ENCODE measurements at regions not wholly inside any gene's neighbourhood (a gene's known extent, or its start where the extent isn't known, plus 50 kb on each side); places are given as distances from the start of the nearest gene placed in this dataset.

DNA sequence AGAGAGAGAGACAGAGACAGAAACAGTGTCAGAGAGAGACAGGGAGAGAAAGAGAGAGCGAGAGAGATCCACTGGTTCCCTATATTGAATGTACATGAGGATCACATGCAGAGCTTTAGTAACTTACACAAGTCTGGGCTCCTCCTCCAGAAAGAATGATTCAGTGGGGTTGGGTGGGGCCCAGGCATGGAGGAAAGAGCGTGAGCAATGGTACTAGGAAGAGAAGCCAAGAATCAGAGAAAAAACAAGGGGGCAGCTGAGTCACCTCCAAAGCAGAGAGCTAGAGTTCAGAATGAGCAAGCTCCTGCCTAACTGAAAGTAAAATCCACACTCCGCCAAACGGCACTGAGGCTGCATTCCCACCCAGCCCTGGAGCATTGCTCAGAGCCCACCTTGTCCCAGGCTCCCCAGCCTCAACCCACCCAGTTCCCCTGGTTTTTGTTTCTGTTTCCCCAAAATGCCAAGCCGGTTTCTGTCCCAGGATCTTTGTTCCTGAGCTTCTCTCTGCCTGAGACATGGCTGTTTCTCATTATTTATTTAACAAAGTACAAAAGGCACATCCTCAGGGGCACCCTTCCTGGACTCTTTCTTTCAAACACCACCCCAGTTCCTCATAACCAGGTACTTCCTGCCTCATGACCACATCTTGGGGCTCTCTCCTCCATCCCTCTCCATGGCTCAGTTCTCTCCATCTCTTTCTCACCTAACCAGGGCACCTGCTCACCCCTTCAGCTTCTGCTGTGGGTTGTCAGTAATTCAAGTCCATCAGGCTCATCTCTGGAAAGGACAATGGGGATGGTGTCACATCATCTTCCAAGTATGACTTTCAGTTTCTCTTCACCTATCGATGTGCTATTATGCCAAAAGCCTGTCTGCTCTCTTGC, 670.3 kb upstream of the TBX3 start:
- TF ChIP-seq EP300 (IDR thresholded peaks at IDR 0.05; ENCODE audit: borderline replicate concordance) (no peak), EGR1 (IDR thresholded peaks at IDR 0.05) (no peak), YY1 (IDR thresholded peaks at IDR 0.05; ENCODE audit: low read depth) (no peak), NFIC (IDR thresholded peaks at IDR 0.05) (no peak), CEBPB (IDR thresholded peaks at IDR 0.05) (no peak), FOXM1 (IDR thresholded peaks at IDR 0.05; ENCODE audit: borderline replicate concordance, low read depth) (no peak), CREB1 (IDR thresholded peaks at IDR 0.05; ENCODE audit: low read depth) (no peak)
- TF ChIP-seq, protein P1, sequence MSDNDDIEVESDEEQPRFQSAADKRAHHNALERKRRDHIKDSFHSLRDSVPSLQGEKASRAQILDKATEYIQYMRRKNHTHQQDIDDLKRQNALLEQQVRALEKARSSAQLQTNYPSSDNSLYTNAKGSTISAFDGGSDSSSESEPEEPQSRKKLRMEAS (IDR thresholded peaks at IDR 0.05) = no peak
- TF ChIP-seq, protein P2, sequence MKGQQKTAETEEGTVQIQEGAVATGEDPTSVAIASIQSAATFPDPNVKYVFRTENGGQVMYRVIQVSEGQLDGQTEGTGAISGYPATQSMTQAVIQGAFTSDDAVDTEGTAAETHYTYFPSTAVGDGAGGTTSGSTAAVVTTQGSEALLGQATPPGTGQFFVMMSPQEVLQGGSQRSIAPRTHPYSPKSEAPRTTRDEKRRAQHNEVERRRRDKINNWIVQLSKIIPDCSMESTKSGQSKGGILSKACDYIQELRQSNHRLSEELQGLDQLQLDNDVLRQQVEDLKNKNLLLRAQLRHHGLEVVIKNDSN (IDR thresholded peaks at IDR 0.05) = no peak

DNA sequence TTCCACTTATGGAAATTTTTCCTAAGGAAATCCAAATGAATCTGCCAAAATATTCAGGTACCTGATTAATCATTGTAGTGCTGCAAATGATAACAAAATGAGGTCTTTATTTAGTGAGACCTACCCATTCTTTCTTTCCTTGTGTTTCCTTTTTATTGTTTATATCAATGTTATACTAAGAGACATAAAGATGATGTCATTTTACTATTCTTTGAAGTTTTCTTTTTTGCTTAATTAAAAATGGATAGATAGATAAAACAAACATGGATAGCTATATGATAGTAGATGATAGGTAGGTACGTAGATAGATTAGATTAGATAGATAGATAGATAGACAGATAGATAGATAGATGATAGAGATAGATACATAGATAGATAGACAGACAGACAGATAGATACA, 669.5 kb upstream of the TBX3 start:
- no peak for TF ChIP-seq RAD21 (IDR thresholded peaks at IDR 0.05; ENCODE audit: low read depth)
- no peak for TF ChIP-seq TEAD4 (IDR thresholded peaks at IDR 0.05)
- TF ChIP-seq YY1 (IDR thresholded peaks at IDR 0.05; ENCODE audit: low read depth) = no peak
- TF ChIP-seq NFIC (IDR thresholded peaks at IDR 0.05) = no peak
- no peak for TF ChIP-seq EP300 (IDR thresholded peaks at IDR 0.05; ENCODE audit: borderline replicate concordance)
- TF ChIP-seq TCF12 (IDR thresholded peaks at IDR 0.05; ENCODE audit: low read depth) = no peak
- TF ChIP-seq TAF1 (IDR thresholded peaks at IDR 0.05; ENCODE audit: low read depth) = no peak
- TF ChIP-seq EGR1 (IDR thresholded peaks at IDR 0.05) = no peak
- TF ChIP-seq, protein P1 (IDR thresholded peaks at IDR 0.05) = no peak
- TF ChIP-seq, protein P3, sequence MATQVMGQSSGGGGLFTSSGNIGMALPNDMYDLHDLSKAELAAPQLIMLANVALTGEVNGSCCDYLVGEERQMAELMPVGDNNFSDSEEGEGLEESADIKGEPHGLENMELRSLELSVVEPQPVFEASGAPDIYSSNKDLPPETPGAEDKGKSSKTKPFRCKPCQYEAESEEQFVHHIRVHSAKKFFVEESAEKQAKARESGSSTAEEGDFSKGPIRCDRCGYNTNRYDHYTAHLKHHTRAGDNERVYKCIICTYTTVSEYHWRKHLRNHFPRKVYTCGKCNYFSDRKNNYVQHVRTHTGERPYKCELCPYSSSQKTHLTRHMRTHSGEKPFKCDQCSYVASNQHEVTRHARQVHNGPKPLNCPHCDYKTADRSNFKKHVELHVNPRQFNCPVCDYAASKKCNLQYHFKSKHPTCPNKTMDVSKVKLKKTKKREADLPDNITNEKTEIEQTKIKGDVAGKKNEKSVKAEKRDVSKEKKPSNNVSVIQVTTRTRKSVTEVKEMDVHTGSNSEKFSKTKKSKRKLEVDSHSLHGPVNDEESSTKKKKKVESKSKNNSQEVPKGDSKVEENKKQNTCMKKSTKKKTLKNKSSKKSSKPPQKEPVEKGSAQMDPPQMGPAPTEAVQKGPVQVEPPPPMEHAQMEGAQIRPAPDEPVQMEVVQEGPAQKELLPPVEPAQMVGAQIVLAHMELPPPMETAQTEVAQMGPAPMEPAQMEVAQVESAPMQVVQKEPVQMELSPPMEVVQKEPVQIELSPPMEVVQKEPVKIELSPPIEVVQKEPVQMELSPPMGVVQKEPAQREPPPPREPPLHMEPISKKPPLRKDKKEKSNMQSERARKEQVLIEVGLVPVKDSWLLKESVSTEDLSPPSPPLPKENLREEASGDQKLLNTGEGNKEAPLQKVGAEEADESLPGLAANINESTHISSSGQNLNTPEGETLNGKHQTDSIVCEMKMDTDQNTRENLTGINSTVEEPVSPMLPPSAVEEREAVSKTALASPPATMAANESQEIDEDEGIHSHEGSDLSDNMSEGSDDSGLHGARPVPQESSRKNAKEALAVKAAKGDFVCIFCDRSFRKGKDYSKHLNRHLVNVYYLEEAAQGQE (IDR thresholded peaks at IDR 0.05; ENCODE audit: low read depth) = no peak
- TF ChIP-seq, protein P2 (IDR thresholded peaks at IDR 0.05) = no peak
- TF ChIP-seq FOXM1 (IDR thresholded peaks at IDR 0.05; ENCODE audit: borderline replicate concordance, low read depth) = no peak
- no peak for TF ChIP-seq CEBPB (IDR thresholded peaks at IDR 0.05)
- no peak for TF ChIP-seq CREB1 (IDR thresholded peaks at IDR 0.05; ENCODE audit: low read depth)
- TF ChIP-seq ZBTB7A (IDR thresholded peaks at IDR 0.05; ENCODE audit: low read depth) = no peak

DNA sequence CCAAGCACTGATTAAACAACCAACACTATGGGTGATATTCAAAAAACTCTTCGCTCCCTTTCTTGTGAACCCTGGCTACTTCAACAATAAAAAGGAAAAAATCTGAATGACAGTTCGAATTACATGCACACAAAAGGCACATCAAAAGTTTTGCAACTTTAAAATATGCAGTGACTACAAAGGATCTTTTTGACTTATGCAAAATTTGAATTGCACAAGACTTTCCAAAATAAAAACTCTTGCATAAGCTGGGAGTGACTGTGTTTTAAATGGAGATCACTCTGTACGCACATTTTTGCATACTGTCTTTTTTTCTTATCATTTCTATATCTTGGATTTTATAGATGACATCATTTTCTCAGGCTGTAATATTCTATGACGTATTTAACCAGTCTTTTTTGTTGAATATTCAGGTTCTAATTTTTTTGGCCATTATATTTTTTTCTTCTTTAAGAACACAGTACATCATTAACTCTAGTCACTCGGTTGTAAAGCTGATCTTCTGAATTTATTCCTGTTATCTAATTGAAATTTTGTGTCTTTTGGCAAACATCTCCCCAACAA, 667.6 kb upstream of the TBX3 start:
- TF ChIP-seq, protein P2 (IDR thresholded peaks at IDR 0.05) = no peak
- TF ChIP-seq CREB1 (IDR thresholded peaks at IDR 0.05; ENCODE audit: low read depth) (no peak), TAF1 (IDR thresholded peaks at IDR 0.05; ENCODE audit: low read depth) (no peak)
- TF ChIP-seq, protein P1 (IDR thresholded peaks at IDR 0.05) = no peak

DNA sequence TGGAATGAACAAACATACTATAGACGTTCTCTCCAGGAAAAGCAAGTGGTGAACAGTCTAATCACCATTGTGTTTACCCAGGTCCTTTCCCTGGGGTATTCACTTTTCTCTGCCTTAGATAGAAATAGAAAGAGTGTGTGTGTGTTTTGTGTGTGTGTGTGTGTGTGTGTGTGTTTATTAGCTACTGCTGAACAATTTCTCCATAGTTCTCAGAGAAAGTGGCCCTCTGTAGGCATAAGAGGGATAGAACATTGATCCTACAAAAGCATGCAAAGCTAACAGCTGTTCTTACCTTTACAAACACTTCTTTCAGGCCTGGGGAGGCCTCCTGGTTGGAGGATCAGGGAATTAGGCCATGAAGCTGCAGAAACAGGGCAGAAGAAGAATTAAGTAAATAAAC, 665.7 kb upstream of the TBX3 start:
- TF ChIP-seq TEAD4 (IDR thresholded peaks at IDR 0.05) (no peak), CEBPB (IDR thresholded peaks at IDR 0.05) (no peak), NFIC (IDR thresholded peaks at IDR 0.05) (no peak), CREB1 (IDR thresholded peaks at IDR 0.05; ENCODE audit: low read depth) (no peak), YY1 (IDR thresholded peaks at IDR 0.05; ENCODE audit: low read depth) (no peak), TCF12 (IDR thresholded peaks at IDR 0.05; ENCODE audit: low read depth) (no peak), EGR1 (IDR thresholded peaks at IDR 0.05) (no peak), TAF1 (IDR thresholded peaks at IDR 0.05; ENCODE audit: low read depth) (no peak), RAD21 (IDR thresholded peaks at IDR 0.05; ENCODE audit: low read depth) (no peak), ZBTB7A (IDR thresholded peaks at IDR 0.05; ENCODE audit: low read depth) (no peak), FOXM1 (IDR thresholded peaks at IDR 0.05; ENCODE audit: borderline replicate concordance, low read depth) (no peak), EP300 (IDR thresholded peaks at IDR 0.05; ENCODE audit: borderline replicate concordance) (no peak)
- TF ChIP-seq, protein P2 (IDR thresholded peaks at IDR 0.05) = no peak
- TF ChIP-seq, protein P3 (IDR thresholded peaks at IDR 0.05; ENCODE audit: low read depth) = no peak
- TF ChIP-seq, protein P1 (IDR thresholded peaks at IDR 0.05) = no peak
